Neural cell (in vitro differentiated cells): ENCODE measurements at regions not wholly inside any gene's neighbourhood (a gene's known extent, or its start where the extent isn't known, plus 50 kb on each side); places are given as distances from the start of the nearest gene placed in this dataset.

Experiments used
- H2AFZ ChIP-seq: fragments of 200-600, 300-800 bp; sonication (generic), shearing (Covaris generic); 2 replicates; pipeline ENCODE4 v1.6.0; 2014; ENCODE audit warnings: low read depth, mild to moderate bottlenecking, antibody characterized with exemption, low read length, moderate library complexity
- H3F3A ChIP-seq: fragments of 200-600 bp; shearing (Covaris generic); 2 replicates; pipeline ENCODE4 v1.6.1; 2016; ENCODE audit warnings: mild to moderate bottlenecking, moderate library complexity, mixed read lengths, antibody characterized with exemption, low read length; ENCODE audit not compliant: insufficient read depth, poor library complexity, severe bottlenecking
- H3K27ac ChIP-seq: fragments of 200-600, 300-800 bp; sonication (generic), shearing (Covaris generic); 2 replicates; pipeline ENCODE4 v1.5.1; 2014; ENCODE audit warnings: mild to moderate bottlenecking, low read length, moderate library complexity
- H3K27me3 ChIP-seq: fragments of 300-800, 200-600 bp; sonication (generic), shearing (Covaris generic); 2 replicates; pipeline ENCODE4 v1.6.0; 2014; ENCODE audit warnings: mild to moderate bottlenecking, low read depth, low read length, moderate library complexity; ENCODE audit not compliant: insufficient read depth
- H3K36me3 ChIP-seq: fragments of 300-800, 200-600 bp; sonication (generic), shearing (Covaris generic); 2 replicates; pipeline ENCODE4 v1.5.1; 2014; ENCODE audit warnings: mild to moderate bottlenecking, antibody characterized with exemption, low read length, moderate library complexity; ENCODE audit not compliant: insufficient read depth
- H3K4me2 ChIP-seq: fragments of 300-800, 200-600 bp; sonication (generic), shearing (Covaris generic); 2 replicates; pipeline ENCODE4 v1.6.0; 2014; ENCODE audit warnings: mild to moderate bottlenecking, low read length
- H3K4me3 ChIP-seq: fragments of 300-800, 200-600 bp; sonication (generic), shearing (Covaris generic); 2 replicates; pipeline ENCODE4 v1.5.1; 2014; ENCODE audit warnings: mild to moderate bottlenecking, low read length, moderate library complexity
- H3K79me2 ChIP-seq: fragments of 200-600 bp; shearing (Covaris generic); replicated peaks from 2 replicates; pipeline ENCODE4 v1.6.0; 2014; ENCODE audit warnings: mild to moderate bottlenecking, low read length, moderate library complexity; ENCODE audit not compliant: insufficient read depth
- H3K9ac ChIP-seq: fragments of 300-800, 200-600 bp; sonication (generic), shearing (Covaris generic); 2 replicates; pipeline ENCODE4 v1.6.1; 2016; ENCODE audit warnings: mild to moderate bottlenecking, low read length, mixed read lengths
- H3K9me2 ChIP-seq: fragments of 200-600 bp; shearing (Covaris generic); 2 replicates; pipeline ENCODE4 v1.6.1; 2016; ENCODE audit warnings: mild to moderate bottlenecking, low read length, mixed read lengths; ENCODE audit not compliant: insufficient read depth
- H3K9me3 ChIP-seq: fragments of 200-600, 300-800 bp; sonication (generic), shearing (Covaris generic); 2 replicates; pipeline ENCODE4 v1.6.1; 2016; ENCODE audit warnings: mild to moderate bottlenecking, mixed run types, low read length, moderate library complexity, mixed read lengths
- H4K20me1 ChIP-seq: fragments of 200-600 bp; shearing (Covaris generic); 2 replicates; pipeline ENCODE4 v1.6.1; 2016; ENCODE audit warnings: mild to moderate bottlenecking, mixed run types; ENCODE audit not compliant: insufficient read depth
- CTCF ChIP-seq: fragments of 450-650 bp; IDR thresholded peaks from 2 replicates; pipeline ENCODE4 v1.5.1; 2014; ENCODE audit warnings: antibody characterized with exemption, mild to moderate bottlenecking, moderate library complexity; ENCODE audit not compliant: poor library complexity, severe bottlenecking
- EP300 ChIP-seq: fragments of 450-650 bp; conservative IDR thresholded peaks from 2 replicates; pipeline ENCODE4 v1.6.1; 2014; ENCODE audit warnings: antibody characterized with exemption, mild to moderate bottlenecking, moderate library complexity; ENCODE audit not compliant: poor library complexity, severe bottlenecking
- EZH2 ChIP-seq: fragments of 200-600, 300-800 bp; shearing (Covaris generic), sonication (generic); IDR thresholded peaks from 2 replicates; pipeline ENCODE4 v1.6.1; 2014; ENCODE audit warnings: antibody characterized with exemption, low read length, borderline replicate concordance, mild to moderate bottlenecking; ENCODE audit not compliant: insufficient read depth, poor library complexity, severe bottlenecking
- MXI1 ChIP-seq: fragments of 450-650 bp; conservative IDR thresholded peaks from 2 replicates; pipeline ENCODE4 v1.6.1; 2014; ENCODE audit warnings: antibody characterized with exemption, mild to moderate bottlenecking; ENCODE audit not compliant: poor library complexity, severe bottlenecking
- POLR2AphosphoS5 ChIP-seq: IDR thresholded peaks from 2 replicates; pipeline ENCODE4 v1.6.1; 2012
- RAD21 ChIP-seq: fragments of 450-650 bp; conservative IDR thresholded peaks from 2 replicates; pipeline ENCODE4 v1.6.1; 2014; ENCODE audit warnings: antibody characterized with exemption, mild to moderate bottlenecking, moderate library complexity
- SMC3 ChIP-seq: fragments of 450-650 bp; conservative IDR thresholded peaks from 2 replicates; pipeline ENCODE4 v1.6.1; 2014; ENCODE audit warnings: antibody characterized with exemption, mild to moderate bottlenecking, moderate library complexity; ENCODE audit not compliant: poor library complexity
- TAF1 ChIP-seq: IDR thresholded peaks from 2 replicates; pipeline ENCODE4 v1.6.1; 2012; ENCODE audit warnings: low read depth
- TF ChIP-seq, protein P1 (sequence below): IDR thresholded peaks from 2 replicates; pipeline ENCODE4 v1.6.1; 2012; ENCODE audit warnings: borderline replicate concordance

- Histone ChIP-seq H3K9me2 (no peaks in the 10 kb centered on the region), H3K27me3 (no peaks in the 10 kb centered on the region), H3K36me3 (no peaks in the 10 kb centered on the region), H3F3A (no peaks in the 10 kb centered on the region), H4K20me1 (no peaks in the 10 kb centered on the region), H3K4me2 (no peak overlapping the region), H3K79me2 (no peaks in the 10 kb centered on the region), H3K9ac (no peak overlapping the region), H3K4me3 (no peak overlapping the region), H2AFZ (no peak overlapping the region), H3K27ac (no peak overlapping the region), H3K9me3 (no peaks in the 10 kb centered on the region)
- TF ChIP-seq TAF1 (no peak), EP300 (no peak), CTCF (no peak), POLR2AphosphoS5 (no peak), EZH2 (no peak), MXI1 (no peak), RAD21 (no peak), SMC3 (no peak)
- TF ChIP-seq, protein P1, sequence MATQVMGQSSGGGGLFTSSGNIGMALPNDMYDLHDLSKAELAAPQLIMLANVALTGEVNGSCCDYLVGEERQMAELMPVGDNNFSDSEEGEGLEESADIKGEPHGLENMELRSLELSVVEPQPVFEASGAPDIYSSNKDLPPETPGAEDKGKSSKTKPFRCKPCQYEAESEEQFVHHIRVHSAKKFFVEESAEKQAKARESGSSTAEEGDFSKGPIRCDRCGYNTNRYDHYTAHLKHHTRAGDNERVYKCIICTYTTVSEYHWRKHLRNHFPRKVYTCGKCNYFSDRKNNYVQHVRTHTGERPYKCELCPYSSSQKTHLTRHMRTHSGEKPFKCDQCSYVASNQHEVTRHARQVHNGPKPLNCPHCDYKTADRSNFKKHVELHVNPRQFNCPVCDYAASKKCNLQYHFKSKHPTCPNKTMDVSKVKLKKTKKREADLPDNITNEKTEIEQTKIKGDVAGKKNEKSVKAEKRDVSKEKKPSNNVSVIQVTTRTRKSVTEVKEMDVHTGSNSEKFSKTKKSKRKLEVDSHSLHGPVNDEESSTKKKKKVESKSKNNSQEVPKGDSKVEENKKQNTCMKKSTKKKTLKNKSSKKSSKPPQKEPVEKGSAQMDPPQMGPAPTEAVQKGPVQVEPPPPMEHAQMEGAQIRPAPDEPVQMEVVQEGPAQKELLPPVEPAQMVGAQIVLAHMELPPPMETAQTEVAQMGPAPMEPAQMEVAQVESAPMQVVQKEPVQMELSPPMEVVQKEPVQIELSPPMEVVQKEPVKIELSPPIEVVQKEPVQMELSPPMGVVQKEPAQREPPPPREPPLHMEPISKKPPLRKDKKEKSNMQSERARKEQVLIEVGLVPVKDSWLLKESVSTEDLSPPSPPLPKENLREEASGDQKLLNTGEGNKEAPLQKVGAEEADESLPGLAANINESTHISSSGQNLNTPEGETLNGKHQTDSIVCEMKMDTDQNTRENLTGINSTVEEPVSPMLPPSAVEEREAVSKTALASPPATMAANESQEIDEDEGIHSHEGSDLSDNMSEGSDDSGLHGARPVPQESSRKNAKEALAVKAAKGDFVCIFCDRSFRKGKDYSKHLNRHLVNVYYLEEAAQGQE: no peak
Observed at GRCh38 chr1:14138687-14139086, 438.7 kb downstream of the PRDM2 start.

DNA sequence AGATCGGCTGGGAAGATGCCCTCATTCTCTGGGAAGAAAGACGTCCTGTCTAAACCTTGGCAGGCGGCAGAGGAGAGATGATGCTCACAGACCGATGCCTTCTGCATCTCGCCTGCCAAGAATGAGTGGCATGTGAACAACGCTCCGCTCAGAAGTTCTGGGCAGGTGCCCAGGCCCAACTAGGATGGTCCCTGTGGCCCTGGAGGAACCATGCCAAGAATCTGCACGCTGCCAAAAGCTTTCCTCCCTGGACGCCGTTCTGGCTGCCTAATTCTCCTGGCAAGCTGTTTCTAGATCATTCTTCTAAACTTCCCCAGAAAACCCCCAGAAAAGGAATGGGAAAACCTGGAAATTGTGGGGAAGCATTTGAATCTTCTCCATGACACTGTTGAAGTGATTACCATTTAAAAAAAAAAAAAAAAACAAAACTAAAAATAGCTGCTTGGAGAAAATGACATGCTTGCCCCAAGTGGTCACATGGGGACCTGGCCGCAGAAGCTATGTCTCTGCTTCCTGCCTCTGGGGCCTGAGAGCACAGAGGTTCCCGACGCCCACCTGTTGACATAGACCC, 440.9 kb downstream of the PRDM2 start:
- no peak overlapping the region for H3K4me2 ChIP-seq
- no peaks in the 10 kb centered on the region for H3K36me3 ChIP-seq
- no peaks in the 10 kb centered on the region for H3K27me3 ChIP-seq
- no peak for TF ChIP-seq EP300
- no peak for TF ChIP-seq SMC3
- TF ChIP-seq CTCF: no peak
- TF ChIP-seq MXI1: no peak
- no peak for TF ChIP-seq EZH2
- TF ChIP-seq, protein P1: no peak
- no peak for TF ChIP-seq POLR2AphosphoS5
- TF ChIP-seq RAD21: no peak
- no peak for TF ChIP-seq TAF1
- no peaks in the 10 kb centered on the region for H3K9me2 ChIP-seq
- H3K79me2 ChIP-seq: no peaks in the 10 kb centered on the region
- H3K9me3 ChIP-seq: no peaks in the 10 kb centered on the region
- H3F3A ChIP-seq: no peaks in the 10 kb centered on the region
- no peak overlapping the region for H3K4me3 ChIP-seq
- no peak overlapping the region for H2AFZ ChIP-seq
- no peak overlapping the region for H3K9ac ChIP-seq
- no peaks in the 10 kb centered on the region for H4K20me1 ChIP-seq
- H3K27ac ChIP-seq: no peak overlapping the region
